ENCODE measurements at regions not wholly inside any gene's neighbourhood (a gene's known extent, or its start where the extent isn't known, plus 50 kb on each side); places are given as distances from the start of the nearest gene placed in this dataset.

DNA sequence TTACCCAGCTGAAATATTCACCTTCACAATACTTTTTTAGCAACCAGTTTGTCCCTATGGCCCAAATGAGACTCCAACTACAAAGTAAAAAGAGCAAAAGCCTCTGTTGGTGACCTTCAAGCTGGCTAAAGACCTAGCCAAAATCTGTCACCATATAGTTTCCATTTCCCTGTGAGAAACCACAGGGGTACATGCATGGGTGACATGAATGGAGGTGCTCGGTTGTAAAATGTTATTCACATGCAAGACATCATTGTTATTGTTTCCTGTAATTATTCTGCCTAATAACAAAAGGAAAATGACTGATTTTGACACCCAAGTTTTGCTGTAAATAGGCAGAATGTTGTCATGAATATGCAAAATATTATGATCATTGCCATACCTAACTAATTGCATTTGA lies 285.3 kb downstream of the ZNF608 start:
- Histone ChIP-seq H3K27ac (no peak overlapping the region), H3K36me3 (no peaks in the 10 kb centered on the region), H3K4me3 (no peak overlapping the region), H3K4me1 (no peaks in the 10 kb centered on the region), H3K9me3 (peaks cover 0 to 27% (median 12%) of the 10 kb centered on the region in 8 donors), H3K27me3 (replicated peaks in 1 of 7) (no peaks in the 10 kb centered on the region)
- intact Hi-C loops (cut with DNase I; ENCODE audit: low total_unique reads) = no loop called here
- TF ChIP-seq POLR2A (IDR thresholded peaks at IDR 0.05) (no peak), POLR2AphosphoS5 (IDR thresholded peaks at IDR 0.05) (no peak)
- TF ChIP-seq, protein P1, sequence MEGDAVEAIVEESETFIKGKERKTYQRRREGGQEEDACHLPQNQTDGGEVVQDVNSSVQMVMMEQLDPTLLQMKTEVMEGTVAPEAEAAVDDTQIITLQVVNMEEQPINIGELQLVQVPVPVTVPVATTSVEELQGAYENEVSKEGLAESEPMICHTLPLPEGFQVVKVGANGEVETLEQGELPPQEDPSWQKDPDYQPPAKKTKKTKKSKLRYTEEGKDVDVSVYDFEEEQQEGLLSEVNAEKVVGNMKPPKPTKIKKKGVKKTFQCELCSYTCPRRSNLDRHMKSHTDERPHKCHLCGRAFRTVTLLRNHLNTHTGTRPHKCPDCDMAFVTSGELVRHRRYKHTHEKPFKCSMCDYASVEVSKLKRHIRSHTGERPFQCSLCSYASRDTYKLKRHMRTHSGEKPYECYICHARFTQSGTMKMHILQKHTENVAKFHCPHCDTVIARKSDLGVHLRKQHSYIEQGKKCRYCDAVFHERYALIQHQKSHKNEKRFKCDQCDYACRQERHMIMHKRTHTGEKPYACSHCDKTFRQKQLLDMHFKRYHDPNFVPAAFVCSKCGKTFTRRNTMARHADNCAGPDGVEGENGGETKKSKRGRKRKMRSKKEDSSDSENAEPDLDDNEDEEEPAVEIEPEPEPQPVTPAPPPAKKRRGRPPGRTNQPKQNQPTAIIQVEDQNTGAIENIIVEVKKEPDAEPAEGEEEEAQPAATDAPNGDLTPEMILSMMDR (IDR thresholded peaks at IDR 0.05 in 8 of 11, conservative IDR thresholded peaks at IDR 0.05 in 3 of 11) = no peak
- WGBS, 5 donors = 40 to 63% (median 52%) methylated on average over 1 of the region's 1 CpG
- no peak for DNase-seq

DNA sequence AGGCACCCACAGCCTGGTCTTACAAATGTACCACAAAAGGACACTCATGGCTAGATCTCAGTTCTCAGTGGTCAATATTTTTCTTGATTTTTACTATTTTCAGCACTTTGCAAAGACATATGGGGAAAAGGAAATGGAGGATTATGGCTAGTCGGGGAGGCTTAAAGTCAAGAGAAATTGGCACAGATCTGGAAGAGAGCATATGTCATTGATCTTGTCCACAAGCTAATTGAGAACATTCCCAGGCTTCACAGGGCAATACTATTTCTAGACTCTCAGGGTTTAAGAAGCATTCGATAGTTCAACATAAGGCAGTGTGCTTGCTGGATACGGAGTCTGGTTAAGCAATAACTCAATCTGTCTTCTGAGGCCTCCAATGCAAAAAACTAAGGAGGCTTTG lies 285.8 kb downstream of the ZNF608 start:
- TF ChIP-seq POLR2AphosphoS5 (IDR thresholded peaks at IDR 0.05) (no peak), POLR2A (IDR thresholded peaks at IDR 0.05) (no peak)
- TF ChIP-seq, protein P1 (IDR thresholded peaks at IDR 0.05 in 8 of 11, conservative IDR thresholded peaks at IDR 0.05 in 3 of 11) = no peak
- intact Hi-C loops (cut with DNase I; ENCODE audit: low total_unique reads) = no loop called here
- WGBS, 5 donors = 71 to 87% (median 85%) methylated on average over 3 of the region's 3 CpGs

DNA sequence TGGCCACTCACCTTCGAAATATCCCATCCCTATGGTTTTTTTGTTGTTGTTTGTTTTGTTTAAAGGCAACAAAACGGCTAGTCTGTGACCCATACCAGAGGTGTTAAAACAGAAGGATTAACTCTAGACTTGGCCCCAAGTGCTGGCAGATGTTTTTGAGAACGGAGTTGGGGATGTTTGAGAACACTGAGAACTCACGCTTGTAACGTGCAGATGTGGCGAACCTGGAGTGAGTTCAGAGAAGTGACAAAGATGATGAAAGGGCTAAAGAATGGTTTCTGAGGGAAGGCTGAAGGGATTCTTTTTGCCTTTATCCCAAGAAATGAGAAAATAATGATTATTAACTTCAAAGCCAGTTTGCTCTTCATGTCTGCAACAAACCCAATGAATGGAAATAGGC lies 286.5 kb downstream of the ZNF608 start:
- H3K36me3 ChIP-seq = no peaks in the 10 kb centered on the region
- H3K4me3 ChIP-seq = no peak overlapping the region
- no peak overlapping the region for H3K27ac ChIP-seq
- H3K4me1 ChIP-seq = no peaks in the 10 kb centered on the region
- no peak for DNase-seq
- peaks cover 0 to 27% (median 12%) of the 10 kb centered on the region in 8 donors for H3K9me3 ChIP-seq
- 88 to 94% (median 91%) methylated on average over 6 of the region's 6 CpGs for WGBS, 5 donors
- no peaks in the 10 kb centered on the region for H3K27me3 ChIP-seq (replicated peaks in 1 of 7)
- TF ChIP-seq, protein P1 (IDR thresholded peaks at IDR 0.05 in 8 of 11, conservative IDR thresholded peaks at IDR 0.05 in 3 of 11) = no peak
- intact Hi-C loops (cut with DNase I; ENCODE audit: low total_unique reads) = no loop called here

More for the DNA sequence above, 285.8 kb downstream of the ZNF608 start:
- H3K27ac ChIP-seq = no peak overlapping the region
- H3K9me3 ChIP-seq = peaks cover 0 to 27% (median 12%) of the 10 kb centered on the region in 8 donors
- H3K27me3 ChIP-seq (replicated peaks in 1 of 7) = no peaks in the 10 kb centered on the region
- no peaks in the 10 kb centered on the region for H3K4me1 ChIP-seq
- DNase-seq = no peak
- H3K36me3 ChIP-seq = no peaks in the 10 kb centered on the region
- no peak overlapping the region for H3K4me3 ChIP-seq

DNA sequence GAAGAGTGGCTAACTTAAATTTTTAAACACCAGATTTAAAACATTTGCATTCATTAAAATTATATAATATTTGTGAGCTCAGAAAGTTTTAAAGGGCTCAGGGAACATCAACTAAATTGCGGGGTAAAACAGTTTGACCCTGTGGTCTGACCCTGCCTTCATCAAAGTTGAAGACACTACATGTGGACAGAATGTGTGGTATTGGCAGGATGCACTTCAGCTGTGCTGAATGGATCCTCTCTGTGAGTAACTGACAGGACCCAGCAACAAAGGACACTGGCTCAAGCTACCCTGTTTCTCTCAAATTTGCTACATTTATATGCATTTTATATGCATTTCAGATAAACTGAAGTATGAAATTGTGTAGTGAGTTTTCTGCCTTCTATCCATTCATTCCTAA lies 288.5 kb downstream of the ZNF608 start:
- Histone ChIP-seq H3K36me3 (no peaks in the 10 kb centered on the region), H3K27me3 (replicated peaks in 1 of 7) (no peaks in the 10 kb centered on the region), H3K4me1 (peaks cover 0 to 17% (median 6%) of the 10 kb centered on the region in 6 donors), H3K27ac (no peak overlapping the region), H3K4me3 (no peak overlapping the region), H3K9me3 (peaks cover 0 to 27% (median 12%) of the 10 kb centered on the region in 8 donors)
- DNase-seq = no peak
- no peak for TF ChIP-seq POLR2AphosphoS5 (IDR thresholded peaks at IDR 0.05)
- no peak for TF ChIP-seq POLR2A (IDR thresholded peaks at IDR 0.05)
- TF ChIP-seq, protein P1 (IDR thresholded peaks at IDR 0.05 in 8 of 11, conservative IDR thresholded peaks at IDR 0.05 in 3 of 11) = no peak
- intact Hi-C loops (cut with DNase I; ENCODE audit: low total_unique reads) = no loop called here
- 27 to 38% (median 34%) methylated on average over 1 of the region's 1 CpG for WGBS, 5 donors

Data from spleen (tissue), 11 donors.